ENCODE measurements at regions not wholly inside any gene's neighbourhood (a gene's known extent, or its start where the extent isn't known, plus 50 kb on each side); places are given as distances from the start of the nearest gene placed in this dataset.
"Not testable (repeated sequence)": the region's sequence is repeated elsewhere in the genome, so short reads cannot be mapped to it uniquely, and the experiment has no call there.

- DNase-seq: no peak
These were observed 266.3 kb upstream of the EPHA6 start for GRCh38 chr3:96548073-96548472.

GRCh38 chr3:96576935-96577334 is 237.5 kb upstream of the EPHA6 start:
- intact Hi-C loops (cut with micrococcal nuclease): no loop called here
- H3K4me3 Mint-ChIP-seq: no peak overlapping the region
- H3K27ac Mint-ChIP-seq: no peak overlapping the region
- peaks cover 40% of the 10 kb centered on the region for H3K9me3 Mint-ChIP-seq
- H3K4me1 Mint-ChIP-seq (ENCODE audit: low read depth): no peaks in the 10 kb centered on the region
- DNase-seq: no peak
- POLR2A ChIA-PET: no interaction called here
- peaks cover 6% of the 10 kb centered on the region for H3K36me3 Mint-ChIP-seq
- CTCF ChIA-PET: no interaction called here
- H3K27me3 Mint-ChIP-seq: no peaks in the 10 kb centered on the region

More at GRCh38 chr3:96548073-96548472, 266.3 kb upstream of the EPHA6 start:
- no peaks in the 10 kb centered on the region for H3K27me3 Mint-ChIP-seq
- H3K4me3 Mint-ChIP-seq: no peak overlapping the region
- H3K36me3 Mint-ChIP-seq: no peaks in the 10 kb centered on the region
- no peaks in the 10 kb centered on the region for H3K4me1 Mint-ChIP-seq (ENCODE audit: low read depth)
- intact Hi-C loops (cut with micrococcal nuclease): no loop called here
- H3K9me3 Mint-ChIP-seq: peaks cover 19% of the 10 kb centered on the region
- no peak overlapping the region for H3K27ac Mint-ChIP-seq
- POLR2A ChIA-PET: no interaction called here
- CTCF ChIA-PET: no interaction called here

- DNase-seq: no peak
- no peak overlapping the region for H3K27ac Mint-ChIP-seq
- no peaks in the 10 kb centered on the region for H3K27me3 Mint-ChIP-seq
- CTCF ChIA-PET: no interaction called here
- intact Hi-C loops (cut with micrococcal nuclease): no loop called here
- H3K36me3 Mint-ChIP-seq: no peaks in the 10 kb centered on the region
- no peak overlapping the region for H3K4me3 Mint-ChIP-seq
- POLR2A ChIA-PET: no interaction called here
- no peaks in the 10 kb centered on the region for H3K4me1 Mint-ChIP-seq (ENCODE audit: low read depth)
- H3K9me3 Mint-ChIP-seq: peaks cover 5% of the 10 kb centered on the region
These were observed 230.3 kb upstream of the EPHA6 start for GRCh38 chr3:96584066-96584465.

- H3K36me3 Mint-ChIP-seq; H3K4me3 Mint-ChIP-seq; CTCF ChIA-PET; H3K27me3 Mint-ChIP-seq; POLR2A ChIA-PET; intact Hi-C loops (cut with micrococcal nuclease); H3K4me1 Mint-ChIP-seq (ENCODE audit: low read depth); DNase-seq; H3K27ac Mint-ChIP-seq: not testable (repeated sequence)
- peaks cover 19% of the 10 kb centered on the region for H3K9me3 Mint-ChIP-seq
These were observed 207.5 kb upstream of the EPHA6 start for GRCh38 chr3:96606865-96607264.

- intact Hi-C loops (cut with micrococcal nuclease): no loop called here
- ChIA-PET CTCF (no interaction called here), POLR2A (no interaction called here)
- peaks cover 5% of the 10 kb centered on the region for H3K9me3 Mint-ChIP-seq
- H3K27ac Mint-ChIP-seq: no peak overlapping the region
- peak; percentile 15 for DNase-seq
- H3K36me3 Mint-ChIP-seq: no peaks in the 10 kb centered on the region
- H3K4me3 Mint-ChIP-seq: no peak overlapping the region
- no peaks in the 10 kb centered on the region for H3K27me3 Mint-ChIP-seq
- H3K4me1 Mint-ChIP-seq (ENCODE audit: low read depth): no peaks in the 10 kb centered on the region
These were observed 194.9 kb upstream of the EPHA6 start for GRCh38 chr3:96619475-96619874.

- ChIA-PET CTCF (no interaction called here), POLR2A (no interaction called here)
- no peak overlapping the region for H3K27ac Mint-ChIP-seq
- peaks cover 9% of the 10 kb centered on the region for H3K9me3 Mint-ChIP-seq
- intact Hi-C loops (cut with micrococcal nuclease): no loop called here
- H3K4me3 Mint-ChIP-seq: no peak overlapping the region
- no peaks in the 10 kb centered on the region for H3K36me3 Mint-ChIP-seq
- no peaks in the 10 kb centered on the region for H3K4me1 Mint-ChIP-seq (ENCODE audit: low read depth)
- no peak for DNase-seq
- H3K27me3 Mint-ChIP-seq: no peaks in the 10 kb centered on the region
These were observed 191.5 kb upstream of the EPHA6 start for GRCh38 chr3:96622878-96623277.

GRCh38 chr3:96631050-96631449 is 183.3 kb upstream of the EPHA6 start:
- ChIA-PET CTCF (no interaction called here), POLR2A (no interaction called here)
- H3K27ac Mint-ChIP-seq: no peak overlapping the region
- H3K9me3 Mint-ChIP-seq: no peaks in the 10 kb centered on the region
- no peaks in the 10 kb centered on the region for H3K27me3 Mint-ChIP-seq
- intact Hi-C loops (cut with micrococcal nuclease): no loop called here
- no peak overlapping the region for H3K4me3 Mint-ChIP-seq
- no peak for DNase-seq
- no peaks in the 10 kb centered on the region for H3K4me1 Mint-ChIP-seq (ENCODE audit: low read depth)
- no peaks in the 10 kb centered on the region for H3K36me3 Mint-ChIP-seq

- H3K4me3 Mint-ChIP-seq: no peak overlapping the region
- intact Hi-C loops (cut with micrococcal nuclease): no loop called here
- no peak overlapping the region for H3K27ac Mint-ChIP-seq
- H3K9me3 Mint-ChIP-seq: no peaks in the 10 kb centered on the region
- no peaks in the 10 kb centered on the region for H3K36me3 Mint-ChIP-seq
- no peaks in the 10 kb centered on the region for H3K27me3 Mint-ChIP-seq
- DNase-seq: no peak
- no peaks in the 10 kb centered on the region for H3K4me1 Mint-ChIP-seq (ENCODE audit: low read depth)
- CTCF ChIA-PET: no interaction called here
- POLR2A ChIA-PET: no interaction called here
These were observed 167.8 kb upstream of the EPHA6 start for GRCh38 chr3:96646596-96646995.

GRCh38 chr3:96657710-96658109 is 156.7 kb upstream of the EPHA6 start:
- Mint-ChIP-seq H3K27ac (no peak overlapping the region), H3K4me1 (ENCODE audit: low read depth) (no peaks in the 10 kb centered on the region), H3K27me3 (no peaks in the 10 kb centered on the region), H3K9me3 (peaks cover 6% of the 10 kb centered on the region), H3K4me3 (no peak overlapping the region), H3K36me3 (no peaks in the 10 kb centered on the region)
- ChIA-PET CTCF (no interaction called here), POLR2A (no interaction called here)
- intact Hi-C loops (cut with micrococcal nuclease): no loop called here
- DNase-seq: no peak

- H3K4me3 Mint-ChIP-seq; CTCF ChIA-PET; H3K4me1 Mint-ChIP-seq (ENCODE audit: low read depth); intact Hi-C loops (cut with micrococcal nuclease); H3K27me3 Mint-ChIP-seq; H3K27ac Mint-ChIP-seq; DNase-seq; H3K36me3 Mint-ChIP-seq; POLR2A ChIA-PET: not testable (repeated sequence)
- peaks cover 12% of the 10 kb centered on the region for H3K9me3 Mint-ChIP-seq
These were observed 142.4 kb upstream of the EPHA6 start for GRCh38 chr3:96671861-96672595.

GRCh38 chr3:96677156-96677555 is 137.2 kb upstream of the EPHA6 start:
- ChIA-PET POLR2A (no interaction called here), CTCF (no interaction called here)
- intact Hi-C loops (cut with micrococcal nuclease): no loop called here
- Mint-ChIP-seq H3K4me3 (no peak overlapping the region), H3K27me3 (no peaks in the 10 kb centered on the region), H3K4me1 (ENCODE audit: low read depth) (no peaks in the 10 kb centered on the region), H3K36me3 (no peaks in the 10 kb centered on the region), H3K27ac (no peak overlapping the region), H3K9me3 (peaks cover 9% of the 10 kb centered on the region)
- DNase-seq: no peak

GRCh38 chr3:96678325-96678724 is 136.1 kb upstream of the EPHA6 start:
- intact Hi-C loops (cut with micrococcal nuclease): no loop called here
- no peaks in the 10 kb centered on the region for H3K4me1 Mint-ChIP-seq (ENCODE audit: low read depth)
- H3K9me3 Mint-ChIP-seq: peaks cover 9% of the 10 kb centered on the region
- H3K36me3 Mint-ChIP-seq: no peaks in the 10 kb centered on the region
- DNase-seq: no peak
- H3K27ac Mint-ChIP-seq: no peak overlapping the region
- no peak overlapping the region for H3K4me3 Mint-ChIP-seq
- no peaks in the 10 kb centered on the region for H3K27me3 Mint-ChIP-seq
- ChIA-PET POLR2A (no interaction called here), CTCF (no interaction called here)

- ChIA-PET CTCF (no interaction called here), POLR2A (no interaction called here)
- Mint-ChIP-seq H3K4me1 (ENCODE audit: low read depth) (no peaks in the 10 kb centered on the region), H3K27me3 (no peaks in the 10 kb centered on the region), H3K27ac (no peak overlapping the region), H3K4me3 (no peak overlapping the region), H3K9me3 (peaks cover 19% of the 10 kb centered on the region), H3K36me3 (no peaks in the 10 kb centered on the region)
- DNase-seq: no peak
- intact Hi-C loops (cut with micrococcal nuclease): no loop called here
These were observed 113.8 kb upstream of the EPHA6 start for GRCh38 chr3:96700322-96701315.

Measured in activated CD4-positive, alpha-beta memory T cell treated with anti-CD3 and anti-CD28 coated beads for 36 hours (primary cell).